ENCODE measurements at regions not wholly inside any gene's neighbourhood (a gene's known extent, or its start where the extent isn't known, plus 50 kb on each side); places are given as distances from the start of the nearest gene placed in this dataset.

DNA sequence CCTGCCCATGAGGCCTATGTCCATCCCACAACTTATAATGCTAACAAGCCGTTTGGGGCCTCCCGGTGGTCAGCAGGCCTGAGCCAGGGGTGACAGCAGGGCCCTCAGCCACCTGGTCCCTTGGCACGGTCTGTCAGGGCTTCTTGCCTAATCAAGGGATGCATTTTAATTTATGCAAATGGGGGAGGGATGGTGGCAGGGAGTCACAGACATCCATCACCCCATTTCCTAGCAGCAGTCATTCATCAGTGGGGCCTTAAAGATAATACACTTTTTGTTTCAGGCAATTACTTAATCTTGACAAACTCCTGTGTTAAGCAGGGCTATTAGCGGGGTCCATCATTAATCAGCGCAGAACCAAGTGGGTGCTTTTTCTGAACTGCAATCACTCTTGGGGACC lies 174.5 kb downstream of the GLI2 start:
- Histone ChIP-seq H3K36me3 (ENCODE audit: control insufficient read depth in 2 of 2, extremely low read depth in 1 of 2, insufficient read depth in 2 of 2, low read length in 2 of 2) (no peaks in the 10 kb centered on the region), H3K4me1 (ENCODE audit: control insufficient read depth, extremely low read depth, insufficient read depth, low read length) (peaks cover 8% of the 10 kb centered on the region), H2AFZ (ENCODE audit: low read depth, low read length) (no peak overlapping the region), H3K4me3 (replicated peaks in 1 of 3; ENCODE audit: insufficient read depth in 1 of 3, low read depth in 1 of 3, low read length in 3 of 3) (no peak overlapping the region), H3K9me3 (replicated peaks; ENCODE audit: control insufficient read depth, insufficient read depth, low read length) (no peaks in the 10 kb centered on the region), H4K20me1 (replicated peaks; ENCODE audit: control insufficient read depth, extremely low read depth, insufficient read depth, low read length) (no peaks in the 10 kb centered on the region), H3K9me1 (replicated peaks; ENCODE audit: control insufficient read depth, extremely low read depth, insufficient read depth, low read length) (no peaks in the 10 kb centered on the region), H3K27ac (ENCODE audit: insufficient read depth, low read depth, low read length) (no peak overlapping the region), H3K27me3 (ENCODE audit: control insufficient read depth in 2 of 2, insufficient read depth in 2 of 2, low read length in 2 of 2) (peaks cover 14 to 58% of the 10 kb centered on the region in 2 experiments), H3K9ac (replicated peaks; ENCODE audit: extremely low read depth, insufficient read depth, low read length) (no peak overlapping the region), H3K79me2 (ENCODE audit: control insufficient read depth, insufficient read depth, low read length) (no peaks in the 10 kb centered on the region), H3K4me2 (ENCODE audit: insufficient read depth, low read length) (no peak overlapping the region)
- FAIRE-seq (no peak), DNase-seq (ENCODE audit: low read depth, low spot score) (no peak)
- intact Hi-C loops (cut with micrococcal nuclease) = loop anchor here (10.0 kb wide), 1 partner anchor 215 kb away; no protein-coding TSS in a partner anchor
- CTCF ChIA-PET = interaction anchor here (1.6 kb wide), 1 partner anchor 34 kb away, joined by 4 read pairs; no protein-coding TSS in a partner anchor
- TF ChIP-seq, protein P1, sequence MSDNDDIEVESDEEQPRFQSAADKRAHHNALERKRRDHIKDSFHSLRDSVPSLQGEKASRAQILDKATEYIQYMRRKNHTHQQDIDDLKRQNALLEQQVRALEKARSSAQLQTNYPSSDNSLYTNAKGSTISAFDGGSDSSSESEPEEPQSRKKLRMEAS (IDR thresholded peaks at IDR 0.05; ENCODE audit: insufficient read depth, insufficient read length) = no peak
- no peak for TF ChIP-seq MYC (IDR thresholded peaks at IDR 0.05; ENCODE audit: low read depth, low read length)
- TF ChIP-seq, protein P2, sequence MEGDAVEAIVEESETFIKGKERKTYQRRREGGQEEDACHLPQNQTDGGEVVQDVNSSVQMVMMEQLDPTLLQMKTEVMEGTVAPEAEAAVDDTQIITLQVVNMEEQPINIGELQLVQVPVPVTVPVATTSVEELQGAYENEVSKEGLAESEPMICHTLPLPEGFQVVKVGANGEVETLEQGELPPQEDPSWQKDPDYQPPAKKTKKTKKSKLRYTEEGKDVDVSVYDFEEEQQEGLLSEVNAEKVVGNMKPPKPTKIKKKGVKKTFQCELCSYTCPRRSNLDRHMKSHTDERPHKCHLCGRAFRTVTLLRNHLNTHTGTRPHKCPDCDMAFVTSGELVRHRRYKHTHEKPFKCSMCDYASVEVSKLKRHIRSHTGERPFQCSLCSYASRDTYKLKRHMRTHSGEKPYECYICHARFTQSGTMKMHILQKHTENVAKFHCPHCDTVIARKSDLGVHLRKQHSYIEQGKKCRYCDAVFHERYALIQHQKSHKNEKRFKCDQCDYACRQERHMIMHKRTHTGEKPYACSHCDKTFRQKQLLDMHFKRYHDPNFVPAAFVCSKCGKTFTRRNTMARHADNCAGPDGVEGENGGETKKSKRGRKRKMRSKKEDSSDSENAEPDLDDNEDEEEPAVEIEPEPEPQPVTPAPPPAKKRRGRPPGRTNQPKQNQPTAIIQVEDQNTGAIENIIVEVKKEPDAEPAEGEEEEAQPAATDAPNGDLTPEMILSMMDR (IDR thresholded peaks at IDR 0.05; ENCODE audit: extremely low read depth in 1 of 2, insufficient read depth in 1 of 2, low read depth in 1 of 2, low read length in 2 of 2) = no peak
- dilution Hi-C loops (cut with MboI; ENCODE audit: extremely low pct_ligation_motif_present, low sequenced_read_pairs) = no loop called here
- BruUV-seq (replicated peaks) = no TSS peak
- POLR2A ChIA-PET = no interaction called here
